OCI-LY3 (cell line): ENCODE measurements at regions not wholly inside any gene's neighbourhood (a gene's known extent, or its start where the extent isn't known, plus 50 kb on each side); places are given as distances from the start of the nearest gene placed in this dataset.

Experiments used
- H2AFZ ChIP-seq: fragments of 200-600, 300-600 bp; shearing (Covaris generic); 2 replicates; pipeline ENCODE4 v1.6.0; 2014; ENCODE audit warnings: antibody characterized with exemption, low read depth, low read length
- H3K27ac ChIP-seq: fragments of 200-600, 300-600 bp; sonication (generic); 2 replicates; pipeline ENCODE4 v1.5.1; 2014; ENCODE audit warnings: mild to moderate bottlenecking, low read length, moderate library complexity, mixed read lengths
- H3K27me3 ChIP-seq: fragments of 200-600, 300-600 bp; sonication (generic); 2 replicates; pipeline ENCODE4 v1.6.1; 2014; ENCODE audit warnings: low read depth, low read length, mixed read lengths
- H3K36me3 ChIP-seq: fragments of 200-600, 300-600 bp; sonication (generic); replicated peaks from 2 replicates; pipeline ENCODE3; 2014; ENCODE audit warnings: low read depth, low read length, mixed read lengths
- H3K4me1 ChIP-seq: fragments of 300-600, 200-600 bp; sonication (generic); 2 replicates; pipeline ENCODE4 v1.6.1; 2014; ENCODE audit warnings: low read length, mixed read lengths
- H3K4me2 ChIP-seq: fragments of 200-600, 300-600 bp; sonication (generic); 2 replicates; pipeline ENCODE4 v1.6.1; 2014; ENCODE audit warnings: low read length, mixed read lengths
- H3K4me3 ChIP-seq: fragments of 300-600, 200-600 bp; sonication (generic); 2 replicates; pipeline ENCODE4 v1.5.1; 2014; ENCODE audit warnings: antibody characterized with exemption, mild to moderate bottlenecking, low read length, moderate library complexity
- H3K79me2 ChIP-seq: fragments of 300-600, 200-600 bp; shearing (Covaris generic); 2 replicates; pipeline ENCODE4 v1.6.1; 2014; ENCODE audit warnings: mild to moderate bottlenecking, low read length, mixed read lengths
- H3K9ac ChIP-seq: fragments of 300-600, 200-600 bp; shearing (Covaris generic); 2 replicates; pipeline ENCODE4 v1.6.0; 2014; ENCODE audit warnings: mild to moderate bottlenecking, low read length, moderate library complexity
- H3K9me3 ChIP-seq: fragments of 200-600, 300-600 bp; shearing (Covaris generic); 2 replicates; pipeline ENCODE4 v1.6.1; 2014; ENCODE audit warnings: low read length, mixed read lengths; ENCODE audit not compliant: insufficient read depth
- H4K20me1 ChIP-seq: fragments of 200-600, 300-600 bp; sonication (generic); 2 replicates; pipeline ENCODE4 v1.6.1; 2016; ENCODE audit warnings: low read length, mixed read lengths; ENCODE audit not compliant: insufficient read depth
- CTCF ChIP-seq: fragments of 200-600, 300-600 bp; sonication (generic); IDR thresholded peaks from 2 replicates; pipeline ENCODE4 v1.5.1; 2014; ENCODE audit warnings: antibody characterized with exemption, low read length, low read depth
- EZH2phosphoT487 ChIP-seq: fragments of 200-600 bp; shearing (Covaris generic); IDR thresholded peaks from 2 replicates; pipeline ENCODE4 v1.6.1; 2018; ENCODE audit warnings: antibody characterized with exemption, mixed run types, low read depth

- no peak overlapping the region for H3K4me3 ChIP-seq
- H3K4me2 ChIP-seq = no peak overlapping the region
- no peaks in the 10 kb centered on the region for H3K9me3 ChIP-seq
- H3K36me3 ChIP-seq = no peaks in the 10 kb centered on the region
- no peak overlapping the region for H3K27ac ChIP-seq
- no peak overlapping the region for H3K9ac ChIP-seq
- H3K27me3 ChIP-seq = no peaks in the 10 kb centered on the region
- TF ChIP-seq EZH2phosphoT487 (no peak), CTCF (no peak)
- no peak overlapping the region for H2AFZ ChIP-seq
- H3K79me2 ChIP-seq = no peaks in the 10 kb centered on the region
- no peaks in the 10 kb centered on the region for H4K20me1 ChIP-seq
- H3K4me1 ChIP-seq = no peaks in the 10 kb centered on the region
Observed at GRCh38 chr7:82594665-82595064, 151.1 kb upstream of the CACNA2D1 start.

DNA sequence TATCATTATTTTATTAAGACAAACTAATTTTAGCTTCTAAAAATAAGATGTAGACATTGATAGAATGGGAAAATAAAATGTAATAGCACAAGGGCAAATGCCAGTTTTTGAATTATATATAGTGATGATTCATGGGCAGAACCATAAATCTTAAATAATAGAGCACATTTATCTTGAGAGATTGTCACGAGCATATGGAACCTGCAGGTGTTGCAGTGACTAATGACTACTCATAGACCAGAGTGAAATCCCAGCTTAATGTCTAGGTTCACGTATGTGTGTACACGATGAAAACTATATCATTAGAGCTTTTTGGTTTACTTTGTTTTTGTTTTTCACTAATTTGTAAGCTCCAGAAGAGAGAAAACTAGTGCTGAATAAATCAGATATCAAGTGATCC is 150.2 kb upstream of the CACNA2D1 start:
- Histone ChIP-seq H3K36me3 (no peaks in the 10 kb centered on the region), H3K4me3 (no peak overlapping the region), H4K20me1 (no peaks in the 10 kb centered on the region), H3K9me3 (no peaks in the 10 kb centered on the region), H3K9ac (no peak overlapping the region), H3K4me2 (no peak overlapping the region), H3K79me2 (no peaks in the 10 kb centered on the region), H2AFZ (no peak overlapping the region), H3K27me3 (no peaks in the 10 kb centered on the region), H3K4me1 (no peaks in the 10 kb centered on the region), H3K27ac (no peak overlapping the region)
- TF ChIP-seq EZH2phosphoT487 = no peak
- no peak for TF ChIP-seq CTCF

GRCh38 chr7:82592416-82592815 is 148.8 kb upstream of the CACNA2D1 start:
- H2AFZ ChIP-seq = no peak overlapping the region
- H3K4me3 ChIP-seq = no peak overlapping the region
- H3K4me1 ChIP-seq = no peaks in the 10 kb centered on the region
- TF ChIP-seq CTCF (no peak), EZH2phosphoT487 (no peak)
- H3K27me3 ChIP-seq = no peaks in the 10 kb centered on the region
- H4K20me1 ChIP-seq = no peaks in the 10 kb centered on the region
- H3K79me2 ChIP-seq = no peaks in the 10 kb centered on the region
- H3K9me3 ChIP-seq = no peaks in the 10 kb centered on the region
- no peaks in the 10 kb centered on the region for H3K36me3 ChIP-seq
- H3K27ac ChIP-seq = no peak overlapping the region
- H3K4me2 ChIP-seq = no peak overlapping the region
- no peak overlapping the region for H3K9ac ChIP-seq

- Histone ChIP-seq H3K4me1 (no peaks in the 10 kb centered on the region), H3K27ac (no peak overlapping the region), H3K36me3 (no peaks in the 10 kb centered on the region)
Observed at GRCh38 chr7:82579047-82579446, 135.5 kb upstream of the CACNA2D1 start.

More at GRCh38 chr7:82579047-82579446, 135.5 kb upstream of the CACNA2D1 start:
- H3K27me3 ChIP-seq = no peaks in the 10 kb centered on the region
- no peak overlapping the region for H3K9ac ChIP-seq
- H3K79me2 ChIP-seq = no peaks in the 10 kb centered on the region
- no peak overlapping the region for H3K4me2 ChIP-seq
- no peak overlapping the region for H3K4me3 ChIP-seq
- H2AFZ ChIP-seq = no peak overlapping the region
- H3K9me3 ChIP-seq = no peaks in the 10 kb centered on the region
- TF ChIP-seq EZH2phosphoT487 (no peak), CTCF (no peak)
- no peaks in the 10 kb centered on the region for H4K20me1 ChIP-seq
